Right lung (tissue), 2 donors: ENCODE measurements at regions not wholly inside any gene's neighbourhood (a gene's known extent, or its start where the extent isn't known, plus 50 kb on each side); places are given as distances from the start of the nearest gene placed in this dataset.
"Not testable (repeated sequence)": the region's sequence is repeated elsewhere in the genome, so short reads cannot be mapped to it uniquely, and the experiment has no call there.

Experiments used
- DNase-seq, 2 donors: peaks; one replicate each; pipeline ENCODE4 v3.0.0-alpha.2; 2013

DNA sequence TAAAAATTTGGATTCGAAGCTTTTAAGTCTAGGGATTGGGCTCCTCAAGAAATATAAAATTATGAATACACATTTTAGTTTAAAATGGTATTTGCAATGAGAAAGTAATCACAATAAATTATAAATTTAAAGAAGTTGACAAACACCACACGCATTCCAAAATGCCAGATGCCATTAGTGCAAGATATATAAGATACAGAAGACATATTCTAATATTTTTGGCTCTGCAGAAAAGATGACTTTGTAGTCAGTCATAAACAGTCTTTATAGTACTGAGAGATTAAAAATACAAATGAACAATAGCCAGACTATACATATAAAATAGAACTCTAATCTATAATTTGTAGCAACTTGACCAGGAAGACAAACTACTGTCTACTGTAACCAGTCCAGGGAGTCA lies 309.0 kb upstream of the PABPC4L start:
- no peak for DNase-seq

GRCh38 chr4:134505511-134505910 lies 303.9 kb upstream of the PABPC4L start:
- no peak for DNase-seq

GRCh38 chr4:134501973-134502643 lies 300.5 kb upstream of the PABPC4L start:
- no peak for DNase-seq

DNA sequence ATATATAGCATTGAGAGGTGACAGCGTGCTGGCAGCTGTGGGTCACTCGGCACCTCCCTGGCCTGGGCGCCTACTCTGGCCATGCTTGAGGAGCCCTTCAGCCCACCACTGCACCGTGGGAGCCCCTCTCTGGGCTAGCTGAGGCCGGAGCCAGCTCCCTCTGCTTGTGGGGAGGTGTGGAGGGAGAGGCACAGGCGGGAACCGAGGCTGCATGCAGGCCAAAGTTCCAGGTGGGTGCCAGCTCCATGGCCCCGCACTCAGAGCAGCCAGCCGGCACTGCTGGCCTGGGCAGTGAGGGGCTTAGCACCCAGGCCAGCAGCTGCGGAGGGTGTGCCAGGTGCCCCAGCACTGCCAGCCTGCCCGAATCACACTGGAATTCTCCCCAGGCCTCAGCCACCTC lies 299.9 kb upstream of the PABPC4L start:
- DNase-seq: not testable (repeated sequence)

- DNase-seq: no peak
Observed at GRCh38 chr4:134499074-134499473, 297.5 kb upstream of the PABPC4L start.

DNA sequence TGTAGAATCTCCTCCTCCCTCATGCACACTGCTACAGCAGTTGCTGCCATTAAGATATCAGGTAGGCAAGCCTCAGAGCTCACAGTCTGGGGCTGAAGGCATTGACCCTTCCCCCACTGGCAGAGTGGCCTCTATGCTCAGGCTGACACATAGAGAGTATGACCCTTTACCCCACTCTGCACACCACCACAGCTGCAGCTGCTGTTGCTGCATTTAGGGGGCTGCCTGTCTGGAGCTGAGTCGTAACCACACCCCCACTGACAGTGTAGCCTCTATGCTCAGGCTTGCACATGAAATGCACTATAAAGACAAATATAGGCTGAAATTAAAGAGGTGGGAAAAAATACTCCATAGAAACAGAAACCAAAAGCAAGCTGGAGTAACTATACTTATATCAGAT lies 289.3 kb upstream of the PABPC4L start:
- no peak for DNase-seq

GRCh38 chr4:134483514-134483913 lies 281.9 kb upstream of the PABPC4L start:
- not testable (repeated sequence) for DNase-seq

DNA sequence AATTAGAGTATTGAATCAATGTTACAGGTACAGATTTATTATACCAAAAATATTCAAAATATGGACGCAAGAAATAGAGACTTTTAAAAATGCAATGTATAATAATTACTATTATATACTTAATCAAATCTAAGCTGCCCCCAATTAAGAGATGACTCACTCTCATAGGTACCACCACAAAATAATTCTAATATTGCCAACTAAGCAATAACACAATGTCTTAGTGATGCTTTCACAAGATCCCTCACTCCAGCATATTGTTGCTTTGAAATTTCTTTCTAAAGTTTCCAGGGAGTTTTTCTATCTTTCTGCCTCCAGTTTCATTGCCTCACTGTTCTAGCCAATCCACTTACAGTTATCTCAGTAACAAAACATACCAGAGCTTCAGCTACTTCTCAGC lies 270.0 kb upstream of the PABPC4L start:
- DNase-seq: no peak

GRCh38 chr4:134470544-134470943 lies 269.0 kb upstream of the PABPC4L start:
- no peak for DNase-seq

GRCh38 chr4:134465417-134465816 lies 263.8 kb upstream of the PABPC4L start:
- no peak for DNase-seq

DNA sequence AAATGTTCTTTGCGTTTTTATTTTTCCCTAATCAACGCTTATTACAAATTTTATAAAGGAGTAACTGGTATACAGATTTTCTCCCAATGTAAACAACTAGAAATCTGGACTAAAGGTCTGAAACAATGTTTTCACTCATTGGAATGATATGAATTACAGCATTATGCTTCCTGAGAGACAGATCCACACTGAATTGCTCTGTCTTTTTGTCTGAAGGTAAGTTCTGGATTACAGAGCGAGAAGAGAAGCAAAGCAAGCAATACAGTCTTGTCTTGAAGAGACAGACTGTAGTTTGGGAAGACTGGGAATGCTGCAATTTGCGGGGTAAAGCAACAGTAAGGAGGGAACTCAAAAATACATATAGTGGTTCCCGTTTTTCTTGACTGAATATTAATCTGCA lies 262.2 kb upstream of the PABPC4L start:
- no peak for DNase-seq

GRCh38 chr4:134426821-134427220 lies 225.2 kb upstream of the PABPC4L start:
- DNase-seq: no peak

DNA sequence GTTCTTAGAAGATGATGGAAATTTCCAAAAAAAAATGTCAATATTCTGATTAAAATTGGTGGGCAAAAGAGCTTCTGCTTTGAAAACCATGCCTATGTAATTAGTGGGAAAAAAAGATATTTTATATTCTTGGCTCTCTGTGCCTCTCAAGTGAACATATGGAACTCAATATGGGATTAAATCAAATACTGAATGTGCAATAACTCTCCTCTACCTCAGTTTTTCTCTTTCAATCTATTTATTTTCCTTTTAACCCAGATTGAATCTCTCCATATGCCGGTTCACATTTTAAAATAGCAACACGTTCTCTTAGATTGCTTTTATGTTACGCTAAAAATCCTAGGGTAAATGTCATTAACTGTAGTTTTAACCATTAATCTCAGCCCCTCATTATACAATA lies 224.2 kb upstream of the PABPC4L start:
- no peak for DNase-seq

DNA sequence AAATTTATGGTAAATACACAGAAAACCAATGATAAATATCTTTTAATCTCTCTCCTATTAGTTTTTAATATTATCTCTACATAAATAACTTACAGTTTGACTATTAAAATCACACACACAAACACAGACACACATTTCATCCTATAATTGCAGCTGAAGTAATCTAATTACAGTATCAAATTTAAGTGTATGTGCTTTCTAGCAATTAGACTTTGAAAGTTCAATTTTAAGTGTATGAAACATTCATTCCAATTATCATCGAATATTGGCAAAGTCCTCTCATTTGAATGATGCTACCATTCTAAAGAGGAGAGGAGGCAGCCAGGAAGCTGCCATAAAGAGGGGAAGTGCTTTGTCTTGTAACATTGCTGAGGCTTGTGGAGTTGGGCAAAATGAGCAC lies 221.2 kb upstream of the PABPC4L start:
- DNase-seq: no peak

- no peak for DNase-seq
Observed at GRCh38 chr4:134421734-134422133, 220.1 kb upstream of the PABPC4L start.

- DNase-seq: no peak
Observed at GRCh38 chr4:134408897-134409296, 207.3 kb upstream of the PABPC4L start.

GRCh38 chr4:134401798-134402197 lies 200.2 kb upstream of the PABPC4L start:
- no peak for DNase-seq

DNA sequence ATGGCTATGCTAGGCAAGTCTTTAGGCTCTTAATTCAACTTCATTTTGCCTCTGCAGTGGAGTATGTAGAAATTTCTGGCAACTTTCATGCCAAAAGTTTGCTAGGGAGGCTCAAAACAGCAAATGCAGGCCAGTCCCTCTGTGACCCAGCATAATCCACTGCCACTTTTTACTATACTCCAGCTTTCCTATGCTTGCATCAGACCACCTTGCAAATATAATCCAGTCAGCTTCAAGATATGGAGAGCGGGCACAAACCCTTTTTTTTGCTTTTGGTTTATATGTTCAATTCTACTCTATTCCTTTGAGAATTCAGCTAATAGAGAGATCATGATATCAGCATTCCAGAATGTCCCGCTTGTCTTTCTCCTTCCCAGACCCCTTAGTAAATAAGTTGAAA lies 192.0 kb upstream of the PABPC4L start:
- DNase-seq: no peak

DNA sequence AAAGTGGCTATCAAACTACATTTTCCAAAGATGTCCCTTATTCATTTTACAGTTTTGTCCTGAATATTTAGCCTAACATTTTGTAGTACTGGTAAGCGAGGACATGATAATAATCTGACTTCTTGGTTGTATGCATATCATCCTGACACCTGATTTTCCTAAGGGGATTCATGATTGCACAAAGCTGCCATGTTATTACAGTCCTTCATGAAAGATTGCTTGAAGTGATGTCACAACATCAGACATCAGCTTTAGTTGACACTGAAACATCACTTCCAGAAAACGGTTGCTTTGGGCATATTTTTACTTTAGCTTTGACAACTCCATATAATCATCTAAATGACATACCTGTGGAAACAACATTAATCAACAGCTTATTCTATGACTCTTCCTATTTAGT lies 188.7 kb upstream of the PABPC4L start:
- no peak for DNase-seq

- no peak for DNase-seq
Observed at GRCh38 chr4:134388351-134388750, 186.8 kb upstream of the PABPC4L start.

GRCh38 chr4:134382478-134383227 lies 181.1 kb upstream of the PABPC4L start:
- DNase-seq: no peak

DNA sequence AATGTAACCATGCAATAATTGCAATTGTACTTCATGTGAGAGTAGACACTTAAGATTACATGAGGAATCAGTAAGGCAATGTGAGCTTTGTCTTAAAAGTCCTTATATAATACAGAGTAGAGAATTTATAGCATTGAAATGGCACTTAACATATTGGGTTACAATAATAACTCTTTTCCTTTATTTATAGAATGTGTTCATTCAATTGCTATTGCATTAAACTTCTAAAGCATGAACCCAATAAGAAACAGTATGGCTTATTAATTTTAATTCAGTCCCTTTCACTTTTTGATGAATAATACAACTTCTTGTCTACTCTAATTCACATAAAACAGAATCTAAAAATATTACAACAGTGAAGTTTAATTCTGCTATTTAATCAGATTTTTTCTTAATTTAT lies 174.2 kb upstream of the PABPC4L start:
- DNase-seq: no peak

GRCh38 chr4:134365852-134366251 lies 164.3 kb upstream of the PABPC4L start:
- no peak for DNase-seq

GRCh38 chr4:134364928-134365327 lies 163.3 kb upstream of the PABPC4L start:
- no peak for DNase-seq
